ENCODE measurements at regions not wholly inside any gene's neighbourhood (a gene's known extent, or its start where the extent isn't known, plus 50 kb on each side); places are given as distances from the start of the nearest gene placed in this dataset.

GRCh38 chr1:191592907-191593306, 565.4 kb upstream of the RGS18 start:
- no peak for DNase-seq

DNA sequence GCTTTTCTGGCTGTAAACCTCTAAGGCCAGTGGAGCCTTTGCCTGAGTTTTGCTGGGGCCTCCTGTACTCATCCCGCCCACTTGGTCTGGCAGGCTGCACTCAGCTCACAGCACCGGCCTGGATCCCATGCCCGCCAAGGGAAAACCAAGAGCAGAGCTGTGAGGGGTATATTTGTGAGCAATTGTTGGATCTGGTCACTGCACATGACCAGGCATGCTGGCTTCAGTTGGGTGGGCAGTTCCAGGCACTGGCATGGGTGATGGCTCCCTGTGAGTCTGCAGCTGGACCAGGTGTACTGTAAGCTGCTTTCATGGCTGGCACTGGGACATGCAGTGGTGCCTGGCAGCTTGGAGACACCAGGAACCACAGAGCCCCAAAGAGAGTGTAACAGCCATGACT, 563.1 kb upstream of the RGS18 start:
- DNase-seq = no peak

DNA sequence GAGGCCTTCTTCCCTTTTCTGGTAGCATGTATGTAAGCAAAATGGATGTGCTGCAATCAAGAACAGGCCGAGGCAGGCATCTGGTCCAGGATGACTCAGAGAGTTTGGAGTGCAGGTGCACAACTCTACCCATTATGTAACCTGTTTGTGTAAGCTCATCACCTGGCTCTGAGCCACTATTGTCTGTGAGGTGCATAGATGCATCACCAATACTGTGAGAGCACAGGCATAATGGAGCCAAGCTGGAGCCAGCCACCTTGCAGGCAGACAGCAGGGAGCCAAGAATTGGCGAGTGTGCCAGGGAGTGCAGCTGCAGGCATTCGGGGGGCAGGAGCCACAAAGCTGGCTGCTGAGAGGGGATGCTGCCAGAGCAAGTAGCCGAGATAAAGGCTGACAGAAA, 549.9 kb upstream of the RGS18 start:
- DNase-seq = peak; percentile 3

- no peak for DNase-seq
Observed at GRCh38 chr1:191609305-191609704, 549.0 kb upstream of the RGS18 start.

GRCh38 chr1:191615101-191615821, 543.0 kb upstream of the RGS18 start:
- no peak for DNase-seq

GRCh38 chr1:191618181-191618580, 540.1 kb upstream of the RGS18 start:
- DNase-seq = no peak

- no peak for DNase-seq
Observed at GRCh38 chr1:191620883-191621282, 537.4 kb upstream of the RGS18 start.

DNA sequence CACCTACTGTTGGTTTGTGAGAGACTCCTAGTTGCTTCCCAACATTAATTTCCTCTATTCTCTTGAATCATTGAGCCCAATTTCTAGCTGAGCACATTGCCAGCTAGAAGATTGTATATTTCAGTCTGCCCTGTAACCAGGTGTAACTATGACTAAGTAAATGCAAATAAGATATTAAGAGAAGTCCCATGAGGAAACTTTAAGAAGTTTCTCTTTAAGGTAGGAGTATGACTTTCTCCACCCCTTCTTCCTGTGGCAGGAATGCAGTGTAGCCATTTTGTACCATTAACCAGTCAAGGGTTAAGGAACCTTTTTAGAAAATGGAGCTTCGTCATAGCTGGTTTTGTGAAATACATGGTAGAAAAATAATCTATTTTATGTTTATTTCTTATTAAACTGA, 534.2 kb upstream of the RGS18 start:
- no peak for DNase-seq

DNA sequence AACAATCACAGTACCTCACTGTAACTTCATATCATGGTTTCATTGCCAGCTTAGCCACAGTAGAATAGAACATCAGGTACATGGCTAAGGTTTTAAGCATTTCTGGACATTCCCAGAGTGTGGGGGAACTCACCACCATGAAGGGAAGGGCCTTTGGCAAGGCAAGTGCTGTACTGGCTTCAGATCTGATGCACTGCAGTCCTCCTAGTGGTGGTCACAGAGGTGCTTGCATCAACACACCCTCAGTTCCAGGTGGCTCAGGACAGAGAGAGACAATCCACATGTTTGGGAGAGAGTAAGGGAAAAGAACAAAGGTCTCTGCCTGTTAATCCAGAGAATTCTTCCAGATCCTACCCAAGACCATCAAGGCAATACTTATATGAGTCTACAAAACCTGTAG, 528.4 kb upstream of the RGS18 start:
- DNase-seq = no peak

GRCh38 chr1:191634801-191635508, 523.3 kb upstream of the RGS18 start:
- no peak for DNase-seq

GRCh38 chr1:191636345-191636744, 521.9 kb upstream of the RGS18 start:
- DNase-seq = no peak

GRCh38 chr1:191641420-191642260, 516.6 kb upstream of the RGS18 start:
- DNase-seq = peak; percentile 49

GRCh38 chr1:191643060-191643459, 515.2 kb upstream of the RGS18 start:
- DNase-seq = no peak

DNA sequence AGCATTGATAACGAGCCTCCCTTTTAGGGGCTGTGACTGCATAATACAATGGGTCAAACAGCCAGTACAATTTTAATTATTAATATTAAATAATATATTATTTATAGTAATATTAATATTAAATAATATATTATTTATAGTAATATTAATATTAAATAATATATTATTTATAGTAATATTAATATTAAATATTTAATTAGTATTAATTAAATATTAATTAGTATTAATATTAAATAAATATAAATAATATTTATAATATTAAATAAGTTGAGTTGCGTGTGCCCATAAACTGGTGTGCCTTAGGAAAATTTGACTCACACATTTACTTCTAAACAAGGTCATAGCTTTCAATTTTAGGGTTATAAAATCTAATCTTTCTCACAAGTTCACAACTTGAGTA, 509.3 kb upstream of the RGS18 start:
- DNase-seq = no peak

- DNase-seq = no peak
Observed at GRCh38 chr1:191662051-191662450, 496.2 kb upstream of the RGS18 start.

DNA sequence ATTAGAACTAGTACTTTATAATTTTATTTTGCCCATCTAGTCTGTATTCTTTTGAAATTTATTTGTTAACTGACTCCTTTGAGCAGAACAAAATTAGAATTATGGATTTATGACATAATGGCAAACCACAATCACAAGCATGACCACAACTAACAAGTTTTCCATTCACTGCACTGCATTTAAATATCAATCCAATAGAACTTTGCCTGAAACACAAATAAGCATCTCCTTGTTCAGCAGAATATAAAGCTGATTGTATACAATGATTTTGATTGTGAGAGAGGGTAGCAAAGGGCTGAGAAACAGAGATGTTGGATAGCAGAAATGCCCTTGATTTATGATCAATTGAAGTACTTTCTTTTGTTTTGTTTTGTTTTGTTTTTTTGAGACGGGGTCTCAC, 495.5 kb upstream of the RGS18 start:
- DNase-seq = no peak

- no peak for DNase-seq
Observed at GRCh38 chr1:191668525-191668924, 489.7 kb upstream of the RGS18 start.

DNA sequence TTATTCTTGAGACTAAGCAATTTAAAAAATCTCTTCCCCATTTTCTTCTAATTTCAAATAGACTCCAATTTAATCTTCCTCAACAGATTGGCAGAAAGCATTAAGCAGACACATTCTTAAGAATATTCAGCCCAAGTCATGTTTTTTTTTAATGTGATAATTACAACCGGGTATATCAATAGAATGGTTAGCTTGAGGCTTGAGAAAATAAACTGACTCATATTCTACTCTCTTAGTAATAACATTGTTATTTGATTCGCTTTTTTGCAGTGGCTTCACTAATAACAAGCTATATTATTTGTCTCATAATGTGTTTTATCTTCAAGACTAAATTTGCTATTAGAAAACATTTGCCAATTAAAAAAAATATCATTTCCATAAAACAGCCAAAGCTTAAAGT, 488.6 kb upstream of the RGS18 start:
- peak; percentile 19 for DNase-seq

GRCh38 chr1:191671236-191671635, 487.0 kb upstream of the RGS18 start:
- peak; percentile 63 for DNase-seq

- peak; percentile 5 for DNase-seq
Observed at GRCh38 chr1:191674626-191675179, 483.6 kb upstream of the RGS18 start.

GRCh38 chr1:191675856-191676783, 482.1 kb upstream of the RGS18 start:
- DNase-seq = peak; percentile 8

DNA sequence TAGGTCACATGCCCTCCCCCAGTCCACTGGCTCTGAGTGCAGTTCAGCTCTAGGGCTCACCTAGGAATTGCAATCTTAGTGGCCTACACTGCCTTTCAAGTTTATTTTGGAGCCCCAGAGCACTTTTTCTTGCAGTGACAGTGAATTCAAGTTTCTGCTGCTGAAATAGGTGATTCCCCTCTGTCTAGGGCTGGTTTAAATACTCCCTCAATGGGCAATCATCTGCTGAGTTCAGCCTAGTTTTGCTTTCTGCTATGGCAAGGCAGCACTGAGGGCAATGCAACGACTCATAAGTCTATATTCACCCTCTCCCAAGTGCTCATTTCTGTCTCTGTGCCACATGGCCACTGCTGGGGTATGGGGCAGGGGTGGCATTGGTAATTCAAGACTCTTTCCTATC, 472.6 kb upstream of the RGS18 start:
- DNase-seq = no peak
